IPS-15b (cell line): ENCODE measurements at regions not wholly inside any gene's neighbourhood (a gene's known extent, or its start where the extent isn't known, plus 50 kb on each side); places are given as distances from the start of the nearest gene placed in this dataset.

ENCODE experiments used
- H3K27me3 ChIP-seq: one replicate; pipeline ENCODE4 v1.6.1; 2013; ENCODE audit warnings: low read length; ENCODE audit not compliant: control insufficient read depth, insufficient read depth
- H3K36me3 ChIP-seq: one replicate; pipeline ENCODE4 v1.6.1; 2013; ENCODE audit warnings: low read length; ENCODE audit not compliant: control insufficient read depth, insufficient read depth
- H3K4me1 ChIP-seq: one replicate; pipeline ENCODE4 v1.6.1; 2013; ENCODE audit warnings: mild to moderate bottlenecking, low read length; ENCODE audit not compliant: control insufficient read depth, insufficient read depth
- H3K4me3 ChIP-seq: one replicate; pipeline ENCODE4 v1.5.1; 2013; ENCODE audit warnings: low read depth, low read length
- H3K9ac ChIP-seq: one replicate; pipeline ENCODE4 v1.6.1; 2013; ENCODE audit warnings: low read depth, mild to moderate bottlenecking, low read length
- H3K9me3 ChIP-seq: one replicate; pipeline ENCODE4 v1.6.1; 2013; ENCODE audit warnings: mild to moderate bottlenecking, low read length; ENCODE audit not compliant: control insufficient read depth, insufficient read depth

DNA sequence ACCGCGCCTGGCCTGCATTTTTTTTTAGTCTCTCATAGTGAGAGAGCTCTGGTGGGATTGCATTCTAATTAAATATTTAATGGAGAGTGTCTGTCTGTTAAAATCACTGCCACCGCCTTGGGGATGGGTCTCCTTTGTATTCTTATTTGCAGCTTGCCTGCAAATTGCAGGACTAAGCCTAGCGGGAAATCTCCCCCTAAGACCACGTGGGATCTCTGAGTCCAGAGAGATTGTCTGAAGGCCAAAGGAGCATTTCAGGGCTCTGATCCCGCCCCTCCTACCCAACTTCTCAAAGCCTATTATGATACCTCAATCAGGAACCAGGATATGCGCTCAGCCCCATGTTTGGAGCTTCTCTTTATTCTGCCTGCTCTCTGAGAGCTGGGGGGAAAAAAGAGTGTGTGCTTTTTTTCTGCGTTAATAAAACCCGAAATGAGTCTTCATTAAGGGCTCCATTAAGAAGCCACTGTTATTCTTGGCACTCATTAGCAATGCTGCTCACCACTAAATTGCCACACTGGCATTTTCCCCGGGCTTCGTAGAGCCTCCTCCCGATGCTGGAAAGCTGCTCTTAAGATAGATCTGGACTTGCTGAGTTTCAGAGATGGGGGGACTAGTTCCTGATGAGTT, 92.9 kb upstream of the THY1 start:
- Histone ChIP-seq H3K9me3 (no peaks in the 10 kb centered on the region), H3K27me3 (no peaks in the 10 kb centered on the region), H3K9ac (no peak overlapping the region), H3K4me1 (peaks cover 4% of the 10 kb centered on the region), H3K4me3 (no peak overlapping the region), H3K36me3 (no peaks in the 10 kb centered on the region)

- Histone ChIP-seq H3K4me3 (no peak overlapping the region), H3K4me1 (peaks cover 2% of the 10 kb centered on the region), H3K27me3 (no peaks in the 10 kb centered on the region), H3K9ac (no peak overlapping the region), H3K36me3 (no peaks in the 10 kb centered on the region), H3K9me3 (no peaks in the 10 kb centered on the region)
Measured at GRCh38 chr11:119513806-119514170, 90.8 kb upstream of the THY1 start.

- no peak overlapping the region for H3K9ac ChIP-seq
- H3K27me3 ChIP-seq: no peaks in the 10 kb centered on the region
- H3K4me1 ChIP-seq: no peaks in the 10 kb centered on the region
Measured at GRCh38 chr11:119513131-119513805, 90.3 kb upstream of the THY1 start.

GRCh38 chr11:119512369-119512768, 89.4 kb upstream of the THY1 start:
- H3K4me3 ChIP-seq: no peak overlapping the region
- H3K36me3 ChIP-seq: no peaks in the 10 kb centered on the region
- no peaks in the 10 kb centered on the region for H3K4me1 ChIP-seq
- no peaks in the 10 kb centered on the region for H3K27me3 ChIP-seq
- H3K9me3 ChIP-seq: no peaks in the 10 kb centered on the region
- no peak overlapping the region for H3K9ac ChIP-seq

More at GRCh38 chr11:119513131-119513805, 90.3 kb upstream of the THY1 start:
- H3K36me3 ChIP-seq: no peaks in the 10 kb centered on the region
- no peak overlapping the region for H3K4me3 ChIP-seq
- no peaks in the 10 kb centered on the region for H3K9me3 ChIP-seq

DNA sequence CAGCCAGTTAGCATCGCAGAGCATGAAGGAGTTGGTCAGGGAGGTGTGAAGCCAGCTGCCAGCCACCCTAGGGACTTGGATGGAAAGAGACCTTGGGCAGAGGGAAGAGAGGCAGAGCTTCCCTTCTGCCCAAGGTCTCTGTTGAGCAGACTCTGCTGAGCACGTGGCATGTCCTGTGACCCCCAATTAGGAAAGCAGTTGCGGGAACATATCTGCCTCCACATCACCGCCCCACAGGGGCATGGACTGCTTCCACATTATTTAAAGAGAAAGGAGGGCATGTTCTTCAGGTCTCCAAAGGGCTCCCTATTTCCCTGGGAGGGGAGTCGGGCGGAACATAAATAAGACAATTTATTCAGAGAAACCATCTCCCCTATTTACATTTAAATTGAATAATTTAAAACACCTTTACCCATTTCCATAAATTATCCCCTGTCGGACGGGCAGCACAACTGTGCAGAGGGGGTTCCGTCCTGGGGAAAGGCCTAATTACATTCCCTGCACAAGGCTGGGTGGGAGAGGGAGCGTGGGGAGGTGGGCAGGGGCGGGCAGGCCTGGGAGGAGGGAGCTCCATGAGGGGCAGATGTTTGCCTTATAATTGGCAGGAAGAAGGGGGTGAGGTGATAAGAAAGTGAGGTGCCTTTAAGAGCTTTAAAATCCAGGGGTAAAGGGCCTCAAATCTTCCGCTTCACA, 88.8 kb upstream of the THY1 start:
- no peaks in the 10 kb centered on the region for H3K27me3 ChIP-seq
- no peak overlapping the region for H3K4me3 ChIP-seq
- H3K9ac ChIP-seq: no peak overlapping the region
- no peaks in the 10 kb centered on the region for H3K4me1 ChIP-seq
- H3K9me3 ChIP-seq: no peaks in the 10 kb centered on the region
- no peaks in the 10 kb centered on the region for H3K36me3 ChIP-seq

- Histone ChIP-seq H3K4me1 (peaks cover 3% of the 10 kb centered on the region), H3K36me3 (no peaks in the 10 kb centered on the region), H3K27me3 (no peaks in the 10 kb centered on the region), H3K9ac (no peak overlapping the region), H3K9me3 (no peaks in the 10 kb centered on the region), H3K4me3 (no peak overlapping the region)
Measured at GRCh38 chr11:119509969-119510401, 87.0 kb upstream of the THY1 start.

DNA sequence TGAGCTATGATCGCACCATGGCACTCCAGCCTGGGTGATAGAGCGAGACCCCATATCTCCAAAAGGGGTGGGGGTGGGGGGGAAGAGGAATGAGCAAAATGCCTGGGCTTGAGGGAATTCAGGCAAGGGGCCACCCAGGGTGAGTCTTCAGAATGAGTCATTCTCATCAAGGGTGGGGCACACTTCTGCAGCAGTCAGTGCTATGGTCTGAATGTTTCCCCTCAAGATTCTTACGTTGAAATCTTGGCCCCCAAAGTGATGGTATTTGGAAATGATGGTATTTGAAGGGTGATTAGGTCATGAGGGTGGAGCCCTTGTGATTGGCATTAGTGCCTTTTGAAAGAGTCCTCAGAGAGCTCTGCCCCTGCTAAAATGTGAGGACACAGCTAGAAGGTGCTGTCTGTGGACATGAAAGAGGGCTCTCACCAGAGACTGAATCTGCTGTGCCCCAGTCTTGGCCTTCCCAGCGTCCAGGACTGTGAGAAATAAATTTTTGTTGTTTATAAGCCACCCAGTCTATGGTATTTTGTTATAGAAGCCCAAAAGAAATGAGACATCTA, 86.4 kb upstream of the THY1 start:
- H3K4me1 ChIP-seq: peaks cover 3% of the 10 kb centered on the region

GRCh38 chr11:119506436-119506835, 83.5 kb upstream of the THY1 start:
- H3K9ac ChIP-seq: no peak overlapping the region
- H3K36me3 ChIP-seq: peaks cover 3% of the 10 kb centered on the region
- H3K9me3 ChIP-seq: no peaks in the 10 kb centered on the region
- H3K27me3 ChIP-seq: no peaks in the 10 kb centered on the region
- peaks cover 3% of the 10 kb centered on the region for H3K4me1 ChIP-seq
- no peak overlapping the region for H3K4me3 ChIP-seq

More for the DNA sequence above, 86.4 kb upstream of the THY1 start:
- Histone ChIP-seq H3K9ac (no peak overlapping the region), H3K4me3 (no peak overlapping the region), H3K36me3 (no peaks in the 10 kb centered on the region), H3K9me3 (no peaks in the 10 kb centered on the region), H3K27me3 (no peaks in the 10 kb centered on the region)

GRCh38 chr11:119505861-119506260, 82.9 kb upstream of the THY1 start:
- Histone ChIP-seq H3K9ac (no peak overlapping the region), H3K4me1 (peaks cover 3% of the 10 kb centered on the region), H3K36me3 (peaks cover 3% of the 10 kb centered on the region), H3K4me3 (no peak overlapping the region), H3K9me3 (no peaks in the 10 kb centered on the region), H3K27me3 (no peaks in the 10 kb centered on the region)

DNA sequence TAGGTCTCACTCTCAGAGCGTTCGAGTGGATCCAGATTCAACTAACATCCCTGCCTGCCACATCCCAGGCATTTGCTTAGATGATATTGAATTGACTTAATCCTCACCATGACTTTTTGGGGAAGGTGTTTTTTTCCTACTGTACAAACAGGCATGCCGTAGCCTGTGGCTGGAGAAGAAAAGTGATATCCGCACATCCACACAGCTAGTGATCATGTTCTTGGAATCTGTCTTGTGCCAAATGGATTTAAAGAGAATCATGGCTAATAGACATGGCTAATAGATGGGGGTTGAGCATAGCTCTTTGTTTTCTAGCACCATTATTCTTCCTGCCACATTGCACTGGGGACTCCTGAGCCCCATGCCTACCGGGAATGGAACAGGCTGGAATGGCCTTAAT, 82.1 kb upstream of the THY1 start:
- peaks cover 3% of the 10 kb centered on the region for H3K4me1 ChIP-seq
- H3K9me3 ChIP-seq: no peaks in the 10 kb centered on the region
- no peaks in the 10 kb centered on the region for H3K27me3 ChIP-seq
- no peak overlapping the region for H3K4me3 ChIP-seq
- H3K36me3 ChIP-seq: peaks cover 3% of the 10 kb centered on the region
- no peak overlapping the region for H3K9ac ChIP-seq

DNA sequence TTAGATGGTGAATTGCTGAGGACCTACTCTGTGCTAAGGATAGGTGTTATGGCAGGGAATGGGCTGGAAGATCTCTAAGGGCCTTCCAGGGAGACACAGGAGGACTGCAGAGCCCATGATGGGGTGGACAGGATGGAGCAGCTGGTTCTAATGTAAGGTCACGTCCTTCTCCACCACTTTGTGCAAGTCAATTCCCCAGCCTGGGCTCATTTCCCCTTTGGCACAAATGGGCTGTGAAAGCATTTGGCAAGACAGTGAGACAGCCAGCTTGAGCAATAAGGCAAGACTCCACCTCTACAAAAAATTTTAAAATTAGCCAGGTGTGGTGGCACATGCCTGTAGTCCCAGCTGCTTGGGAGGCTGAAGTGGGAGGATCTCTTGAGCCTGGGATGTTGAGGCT, 81.4 kb upstream of the THY1 start:
- Histone ChIP-seq H3K27me3 (no peaks in the 10 kb centered on the region), H3K9me3 (no peaks in the 10 kb centered on the region), H3K4me3 (no peak overlapping the region), H3K9ac (no peak overlapping the region), H3K36me3 (peaks cover 3% of the 10 kb centered on the region), H3K4me1 (peaks cover 3% of the 10 kb centered on the region)
